Islet precursor cell (in vitro differentiated cells): ENCODE measurements at regions not wholly inside any gene's neighbourhood (a gene's known extent, or its start where the extent isn't known, plus 50 kb on each side); places are given as distances from the start of the nearest gene placed in this dataset.
"Not testable (repeated sequence)": the region's sequence is repeated elsewhere in the genome, so short reads cannot be mapped to it uniquely, and the experiment has no call there.

Experiments used
- DNase-seq: peaks from one replicate; pipeline ENCODE4 v3.0.0-alpha.2; 2018

DNA sequence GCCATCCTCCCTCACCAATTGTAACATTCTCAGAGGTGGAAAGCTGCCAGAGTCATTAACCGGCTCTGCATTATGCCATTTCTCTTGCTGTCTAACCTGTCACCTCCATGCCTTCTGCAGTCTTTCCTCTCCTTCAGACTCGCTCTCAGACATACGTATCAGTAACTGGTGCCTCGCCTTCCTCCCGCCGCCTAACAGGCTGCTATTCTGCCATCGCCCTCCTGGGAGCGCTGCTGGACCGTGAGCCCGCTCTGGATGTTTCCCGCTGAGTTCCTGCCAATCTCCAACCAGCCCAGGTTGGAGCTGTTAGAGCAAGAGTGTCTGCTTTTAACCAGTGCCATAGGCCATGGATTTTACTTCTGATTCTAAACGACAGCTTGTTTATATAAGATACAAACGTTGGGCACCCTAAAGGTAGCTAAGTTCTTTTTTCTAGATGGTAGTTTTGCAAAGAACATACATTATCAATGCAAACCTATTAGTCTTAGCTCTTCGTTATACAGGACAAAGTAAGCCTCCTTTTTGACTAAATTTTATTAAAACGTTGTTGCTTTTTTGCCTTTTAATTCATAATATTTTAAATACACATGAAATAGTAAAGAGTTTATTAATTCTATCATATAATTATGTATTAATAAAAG is 59.5 kb upstream of the NEIL3 start:
- peak; percentile 93 for DNase-seq

GRCh38 chr4:177251237-177251636 is 58.4 kb upstream of the NEIL3 start:
- no peak for DNase-seq

DNA sequence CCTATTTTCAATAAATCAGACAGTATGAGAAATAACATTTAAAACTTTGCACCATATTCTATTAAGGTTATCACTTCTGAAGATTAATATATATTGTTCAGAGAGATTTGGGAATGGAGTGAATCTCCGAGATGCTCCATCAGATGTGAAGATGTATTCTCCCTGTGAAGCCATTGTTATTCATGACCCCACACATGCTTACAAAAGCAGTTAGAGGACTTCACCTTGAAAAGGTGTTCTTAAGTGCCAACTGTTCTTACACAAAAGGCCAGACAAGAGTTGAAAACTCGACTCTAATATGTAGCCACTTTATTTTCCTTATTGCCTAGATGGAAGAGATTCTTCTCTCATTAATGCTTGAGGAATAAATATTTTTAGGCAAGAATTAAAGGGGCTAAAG is 54.3 kb upstream of the NEIL3 start:
- DNase-seq, result no peak

DNA sequence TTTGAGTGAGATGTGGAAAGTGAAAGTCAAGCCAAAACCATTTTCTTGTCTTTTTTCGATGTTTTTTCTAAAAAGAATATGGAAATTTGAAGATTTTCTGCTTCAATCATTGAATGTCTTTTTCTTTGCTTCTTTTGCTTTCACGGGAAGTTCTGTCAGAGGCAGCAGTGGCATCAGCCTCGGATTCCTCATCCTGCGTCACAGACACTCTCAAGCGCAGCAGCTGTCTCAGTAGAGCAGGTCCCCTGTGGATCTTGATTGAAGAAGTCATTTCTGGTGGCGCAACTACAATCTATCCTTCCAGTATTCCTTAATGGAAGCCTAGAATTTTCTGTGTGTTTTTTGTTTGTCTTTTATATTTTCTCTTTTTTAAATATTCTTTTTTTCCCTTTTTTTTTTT is 52.7 kb upstream of the NEIL3 start:
- no peak for DNase-seq

- DNase-seq, result not testable (repeated sequence)
These were observed 50.2 kb upstream of the NEIL3 start for GRCh38 chr4:177259466-177259865.
